ENCODE measurements at regions not wholly inside any gene's neighbourhood (a gene's known extent, or its start where the extent isn't known, plus 50 kb on each side); places are given as distances from the start of the nearest gene placed in this dataset.

GRCh38 chr5:60340326-60340725, 359.6 kb downstream of the DEPDC1B start:
- Histone ChIP-seq H3K4me2 (ENCODE audit: insufficient read depth, low read length) (no peak overlapping the region), H3K9me1 (replicated peaks; ENCODE audit: control insufficient read depth, extremely low read depth, insufficient read depth, low read length) (no peaks in the 10 kb centered on the region), H3K79me2 (ENCODE audit: control insufficient read depth, insufficient read depth, low read length) (no peaks in the 10 kb centered on the region), H3K9ac (replicated peaks; ENCODE audit: extremely low read depth, insufficient read depth, low read length) (no peak overlapping the region), H3K4me1 (ENCODE audit: control insufficient read depth, extremely low read depth, insufficient read depth, low read length) (no peaks in the 10 kb centered on the region), H3K36me3 (ENCODE audit: control insufficient read depth in 2 of 2, extremely low read depth in 1 of 2, insufficient read depth in 2 of 2, low read length in 2 of 2) (no peaks in the 10 kb centered on the region), H3K4me3 (replicated peaks in 1 of 3; ENCODE audit: insufficient read depth in 1 of 3, low read depth in 1 of 3, low read length in 3 of 3) (no peak overlapping the region), H4K20me1 (replicated peaks; ENCODE audit: control insufficient read depth, extremely low read depth, insufficient read depth, low read length) (no peaks in the 10 kb centered on the region), H2AFZ (ENCODE audit: low read depth, low read length) (no peak overlapping the region), H3K27me3 (ENCODE audit: control insufficient read depth in 2 of 2, insufficient read depth in 2 of 2, low read length in 2 of 2) (no peaks in the 10 kb centered on the region), H3K27ac (ENCODE audit: insufficient read depth, low read depth, low read length) (no peak overlapping the region), H3K9me3 (replicated peaks; ENCODE audit: control insufficient read depth, insufficient read depth, low read length) (no peaks in the 10 kb centered on the region)
- dilution Hi-C loops (cut with MboI; ENCODE audit: extremely low pct_ligation_motif_present, low sequenced_read_pairs) (no loop called here), intact Hi-C loops (cut with micrococcal nuclease) (no loop called here)
- POLR2A ChIA-PET, result no interaction called here
- TF ChIP-seq MYC (IDR thresholded peaks at IDR 0.05; ENCODE audit: low read depth, low read length) (no peak), EZH2 (IDR thresholded peaks at IDR 0.05; ENCODE audit: borderline replicate concordance, low read depth, low read length, severe bottlenecking) (no peak), JUN (IDR thresholded peaks at IDR 0.05; ENCODE audit: borderline replicate concordance, insufficient read depth, insufficient read length, low read depth) (no peak), GATA2 (IDR thresholded peaks at IDR 0.05; ENCODE audit: insufficient read depth, insufficient read length, low read depth, low read length) (no peak), MAX (IDR thresholded peaks at IDR 0.05; ENCODE audit: insufficient read depth, insufficient read length) (no peak), FOS (IDR thresholded peaks at IDR 0.05; ENCODE audit: borderline replicate concordance, insufficient read depth, low read length) (no peak), POLR2A (IDR thresholded peaks at IDR 0.05; ENCODE audit: low read depth, low read length) (no peak), POLR2AphosphoS5 (IDR thresholded peaks at IDR 0.05; ENCODE audit: insufficient read depth, low read depth, low read length) (no peak)
- CTCF ChIA-PET, result no interaction called here
- BruUV-seq (replicated peaks), result no TSS peak
- DNase-seq (ENCODE audit: low read depth, low spot score), result no peak
- no peak for FAIRE-seq

GRCh38 chr5:60339691-60340201, 360.2 kb downstream of the DEPDC1B start:
- no peak for FAIRE-seq
- TF ChIP-seq FOS (IDR thresholded peaks at IDR 0.05; ENCODE audit: borderline replicate concordance, insufficient read depth, low read length) (no peak), EZH2 (IDR thresholded peaks at IDR 0.05; ENCODE audit: borderline replicate concordance, low read depth, low read length, severe bottlenecking) (no peak), MYC (IDR thresholded peaks at IDR 0.05; ENCODE audit: low read depth, low read length) (no peak), JUN (IDR thresholded peaks at IDR 0.05; ENCODE audit: borderline replicate concordance, insufficient read depth, insufficient read length, low read depth) (no peak)
- no peaks in the 10 kb centered on the region for H3K4me1 ChIP-seq (ENCODE audit: control insufficient read depth, extremely low read depth, insufficient read depth, low read length)

More at GRCh38 chr5:60339691-60340201, 360.2 kb downstream of the DEPDC1B start:
- H3K9me3 ChIP-seq (replicated peaks; ENCODE audit: control insufficient read depth, insufficient read depth, low read length), result no peaks in the 10 kb centered on the region
- no peak overlapping the region for H3K9ac ChIP-seq (replicated peaks; ENCODE audit: extremely low read depth, insufficient read depth, low read length)
- no peak overlapping the region for H3K4me3 ChIP-seq (replicated peaks in 1 of 3; ENCODE audit: insufficient read depth in 1 of 3, low read depth in 1 of 3, low read length in 3 of 3)
- H3K79me2 ChIP-seq (ENCODE audit: control insufficient read depth, insufficient read depth, low read length), result no peaks in the 10 kb centered on the region
- no TSS peak for BruUV-seq (replicated peaks)
- CTCF ChIA-PET, result no interaction called here
- no peaks in the 10 kb centered on the region for H4K20me1 ChIP-seq (replicated peaks; ENCODE audit: control insufficient read depth, extremely low read depth, insufficient read depth, low read length)
- no peak overlapping the region for H3K27ac ChIP-seq (ENCODE audit: insufficient read depth, low read depth, low read length)
- dilution Hi-C loops (cut with MboI; ENCODE audit: extremely low pct_ligation_motif_present, low sequenced_read_pairs), result no loop called here
- DNase-seq (ENCODE audit: low read depth, low spot score), result no peak
- H3K27me3 ChIP-seq (ENCODE audit: control insufficient read depth in 2 of 2, insufficient read depth in 2 of 2, low read length in 2 of 2), result no peaks in the 10 kb centered on the region
- no peak overlapping the region for H2AFZ ChIP-seq (ENCODE audit: low read depth, low read length)
- intact Hi-C loops (cut with micrococcal nuclease), result no loop called here
- no peaks in the 10 kb centered on the region for H3K9me1 ChIP-seq (replicated peaks; ENCODE audit: control insufficient read depth, extremely low read depth, insufficient read depth, low read length)
- POLR2A ChIA-PET, result no interaction called here
- no peaks in the 10 kb centered on the region for H3K36me3 ChIP-seq (ENCODE audit: control insufficient read depth in 2 of 2, extremely low read depth in 1 of 2, insufficient read depth in 2 of 2, low read length in 2 of 2)
- H3K4me2 ChIP-seq (ENCODE audit: insufficient read depth, low read length), result no peak overlapping the region

All from endothelial cell of umbilical vein (primary cell).